Nephron (organoid): ENCODE measurements at regions not wholly inside any gene's neighbourhood (a gene's known extent, or its start where the extent isn't known, plus 50 kb on each side); places are given as distances from the start of the nearest gene placed in this dataset.

Source experiments
- H3K27ac Mint-ChIP-seq, 3 experiments: 2 replicates each; pipeline ENCODE4 v1.8.0; 2020; ENCODE audit warnings: mixed read lengths in 3 of 3, mild to moderate bottlenecking in 2 of 3, moderate library complexity in 1 of 3
- H3K27me3 Mint-ChIP-seq: 2 replicates; pipeline ENCODE4 v1.8.0; 2021; ENCODE audit warnings: low read depth, mild to moderate bottlenecking, moderate library complexity, mixed read lengths
- H3K36me3 Mint-ChIP-seq: 2 replicates; pipeline ENCODE4 v1.8.0; 2020; ENCODE audit warnings: low read depth, mixed read lengths
- H3K4me1 Mint-ChIP-seq: 2 replicates; pipeline ENCODE4 v1.8.0; 2020; ENCODE audit warnings: mixed read lengths
- H3K4me3 Mint-ChIP-seq, 3 experiments: 2 replicates each; pipeline ENCODE4 v1.8.0; 2020; ENCODE audit warnings: mild to moderate bottlenecking in 3 of 3, mixed read lengths in 3 of 3, moderate library complexity in 2 of 3
- H3K9me3 Mint-ChIP-seq: 2 replicates; pipeline ENCODE4 v1.8.0; 2020; ENCODE audit warnings: mixed read lengths
- CTCF ChIP-seq, 3 experiments: fragments of 200-600 bp; sonication (generic); IDR thresholded peaks; one replicate each; pipeline ENCODE4 v1.5.0; 2021; ENCODE audit warnings: antibody characterized with exemption in 3 of 3; ENCODE audit not compliant: unreplicated experiment in 3 of 3

- no peaks in the 10 kb centered on the region for H3K27me3 Mint-ChIP-seq
- peaks cover 3% of the 10 kb centered on the region for H3K9me3 Mint-ChIP-seq
- H3K27ac Mint-ChIP-seq: no peak overlapping the region
- no peak overlapping the region for H3K4me3 Mint-ChIP-seq
- no peak for TF ChIP-seq CTCF (IDR thresholded peaks at IDR 0.05; ENCODE audit: unreplicated experiment in 3 of 3)
- no peaks in the 10 kb centered on the region for H3K4me1 Mint-ChIP-seq
- H3K36me3 Mint-ChIP-seq: no peaks in the 10 kb centered on the region
Observed at GRCh38 chr7:125412890-125413665, 483.5 kb upstream of the POT1 start.

- Mint-ChIP-seq H3K27me3 (no peaks in the 10 kb centered on the region), H3K36me3 (no peaks in the 10 kb centered on the region), H3K9me3 (peaks cover 1% of the 10 kb centered on the region), H3K4me1 (no peaks in the 10 kb centered on the region), H3K27ac (no peak overlapping the region), H3K4me3 (no peak overlapping the region)
- no peak for TF ChIP-seq CTCF (IDR thresholded peaks at IDR 0.05; ENCODE audit: unreplicated experiment in 3 of 3)
Observed at GRCh38 chr7:125409921-125410320, 480.3 kb upstream of the POT1 start.

GRCh38 chr7:125406111-125406510 lies 476.5 kb upstream of the POT1 start:
- H3K27ac Mint-ChIP-seq: no peak overlapping the region

GRCh38 chr7:125399408-125399807 lies 469.8 kb upstream of the POT1 start:
- no peak for TF ChIP-seq CTCF (IDR thresholded peaks at IDR 0.05; ENCODE audit: unreplicated experiment in 3 of 3)
- H3K4me1 Mint-ChIP-seq: peaks cover 9% of the 10 kb centered on the region
- H3K27me3 Mint-ChIP-seq: no peaks in the 10 kb centered on the region
- no peak overlapping the region for H3K4me3 Mint-ChIP-seq
- no peak overlapping the region for H3K27ac Mint-ChIP-seq
- no peaks in the 10 kb centered on the region for H3K36me3 Mint-ChIP-seq
- H3K9me3 Mint-ChIP-seq: peaks cover 2% of the 10 kb centered on the region

More at GRCh38 chr7:125406111-125406510, 476.5 kb upstream of the POT1 start:
- Mint-ChIP-seq H3K36me3 (no peaks in the 10 kb centered on the region), H3K4me1 (no peaks in the 10 kb centered on the region), H3K4me3 (no peak overlapping the region), H3K9me3 (no peaks in the 10 kb centered on the region), H3K27me3 (no peaks in the 10 kb centered on the region)
- no peak for TF ChIP-seq CTCF (IDR thresholded peaks at IDR 0.05; ENCODE audit: unreplicated experiment in 3 of 3)

- no peak overlapping the region for H3K4me3 Mint-ChIP-seq
- H3K27ac Mint-ChIP-seq: no peak overlapping the region
- TF ChIP-seq CTCF (IDR thresholded peaks at IDR 0.05; ENCODE audit: unreplicated experiment in 3 of 3): no peak
- H3K4me1 Mint-ChIP-seq: peaks cover 9% of the 10 kb centered on the region
- H3K36me3 Mint-ChIP-seq: no peaks in the 10 kb centered on the region
- H3K27me3 Mint-ChIP-seq: no peaks in the 10 kb centered on the region
- peaks cover 2% of the 10 kb centered on the region for H3K9me3 Mint-ChIP-seq
Observed at GRCh38 chr7:125396466-125397151, 467.0 kb upstream of the POT1 start.
